ENCODE measurements at regions not wholly inside any gene's neighbourhood (a gene's known extent, or its start where the extent isn't known, plus 50 kb on each side); places are given as distances from the start of the nearest gene placed in this dataset.

DNA sequence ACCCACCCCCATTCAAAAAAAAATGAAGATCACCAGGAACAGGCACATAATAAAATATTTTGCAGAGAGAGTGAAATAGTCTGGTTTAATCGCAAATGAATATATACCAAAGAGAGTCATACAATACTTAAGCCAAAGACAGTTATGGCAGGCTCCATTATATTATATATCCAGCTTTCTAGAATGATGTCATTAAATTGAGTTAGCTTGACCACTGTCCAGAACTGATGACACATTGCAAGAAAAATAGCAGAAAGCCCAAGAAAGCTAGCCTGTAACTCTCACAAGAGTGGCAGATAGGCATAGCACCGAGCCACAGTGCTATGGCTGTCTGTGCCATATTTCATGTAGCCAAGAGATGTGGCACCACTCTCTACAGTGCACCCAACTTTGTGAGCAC lies 231.9 kb upstream of the SEMA6D start:
- Histone ChIP-seq H4K20me1 (ENCODE audit: control insufficient read depth, insufficient read depth) (no peaks in the 10 kb centered on the region), H3K27me3 (replicated peaks in 1 of 2; ENCODE audit: control insufficient read depth in 2 of 2, insufficient read depth in 2 of 2, low read length in 1 of 2) (no peaks in the 10 kb centered on the region), H3K36me3 (ENCODE audit: control insufficient read depth in 2 of 2, insufficient read depth in 2 of 2, low read length in 1 of 2) (no peaks in the 10 kb centered on the region), H3K9me3 (replicated peaks; ENCODE audit: control insufficient read depth, insufficient read depth, low read length) (no peaks in the 10 kb centered on the region; the same call in 2 of the 3 replicates), H3K79me2 (ENCODE audit: control insufficient read depth, insufficient read depth, low read length) (no peaks in the 10 kb centered on the region), H3K27ac (ENCODE audit: control insufficient read depth, insufficient read depth) (no peak overlapping the region), H3K4me3 (no peak overlapping the region), H3K4me2 (ENCODE audit: control insufficient read depth, insufficient read depth) (no peak overlapping the region), H3K9ac (ENCODE audit: control insufficient read depth, insufficient read depth, low read length) (no peak overlapping the region), H2AFZ (ENCODE audit: control insufficient read depth, low read depth, low read length) (no peak overlapping the region), H3K4me1 (ENCODE audit: control insufficient read depth, insufficient read depth, low read length) (no peaks in the 10 kb centered on the region)
- POLR2A ChIA-PET: no interaction called here
- in situ Hi-C loops (cut with MboI): loop anchor here (25.0 kb wide), 1 partner anchor 777 kb away; no protein-coding TSS in a partner anchor
- SMC1A ChIA-PET (ENCODE audit: uncharacterized antibody, unreplicated experiment): no interaction called here
- WGBS (ENCODE audit: insufficient coverage, insufficient replicate concordance, low lambda C conversion rate, missing lambda C conversion rate): 26% methylated on average over 2 of the region's 2 CpGs
- CTCF ChIA-PET: no interaction called here
- no TSS peak for BruUV-seq (replicated peaks)
- TF ChIP-seq KLF5 (IDR thresholded peaks at IDR 0.05; ENCODE audit: partially characterized antibody) (no peak), KAT2A (conservative IDR thresholded peaks at IDR 0.05; ENCODE audit: control insufficient read depth, low read depth, low read length) (no peak), BACH1 (IDR thresholded peaks at IDR 0.05; ENCODE audit: borderline replicate concordance) (no peak), CREB1 (IDR thresholded peaks at IDR 0.05; ENCODE audit: low read depth) (no peak), RUNX3 (IDR thresholded peaks at IDR 0.05; ENCODE audit: low read length) (no peak), RAD51 (IDR thresholded peaks at IDR 0.05) (no peak), EGR1 (IDR thresholded peaks at IDR 0.05; ENCODE audit: borderline replicate concordance in 1 of 2, low read depth in 2 of 2, low read length in 2 of 2) (no peak), DPF2 (IDR thresholded peaks at IDR 0.05) (no peak), SMARCA5 (IDR thresholded peaks at IDR 0.05) (no peak), NFXL1 (IDR thresholded peaks at IDR 0.05; ENCODE audit: borderline replicate concordance) (no peak), IRF4 (IDR thresholded peaks at IDR 0.05; ENCODE audit: low read depth, low read length) (no peak), ETV6 (conservative IDR thresholded peaks at IDR 0.05 in 1 of 2, IDR thresholded peaks at IDR 0.05 in 1 of 2; ENCODE audit: borderline replicate concordance in 1 of 2, low read depth in 1 of 2) (no peak), NRF1 (conservative IDR thresholded peaks at IDR 0.05; ENCODE audit: low read depth, low read length) (no peak), TBL1XR1 (IDR thresholded peaks at IDR 0.05; ENCODE audit: low read depth, low read length) (no peak), SIX5 (IDR thresholded peaks at IDR 0.05; ENCODE audit: low read depth, low read length, severe bottlenecking) (no peak), NR2C2 (IDR thresholded peaks at IDR 0.05; ENCODE audit: borderline replicate concordance, control insufficient read depth, insufficient read length, low read depth) (no peak), NFYA (IDR thresholded peaks at IDR 0.05; ENCODE audit: borderline replicate concordance, low read depth, low read length) (no peak)
- TF ChIP-seq, protein P1, sequence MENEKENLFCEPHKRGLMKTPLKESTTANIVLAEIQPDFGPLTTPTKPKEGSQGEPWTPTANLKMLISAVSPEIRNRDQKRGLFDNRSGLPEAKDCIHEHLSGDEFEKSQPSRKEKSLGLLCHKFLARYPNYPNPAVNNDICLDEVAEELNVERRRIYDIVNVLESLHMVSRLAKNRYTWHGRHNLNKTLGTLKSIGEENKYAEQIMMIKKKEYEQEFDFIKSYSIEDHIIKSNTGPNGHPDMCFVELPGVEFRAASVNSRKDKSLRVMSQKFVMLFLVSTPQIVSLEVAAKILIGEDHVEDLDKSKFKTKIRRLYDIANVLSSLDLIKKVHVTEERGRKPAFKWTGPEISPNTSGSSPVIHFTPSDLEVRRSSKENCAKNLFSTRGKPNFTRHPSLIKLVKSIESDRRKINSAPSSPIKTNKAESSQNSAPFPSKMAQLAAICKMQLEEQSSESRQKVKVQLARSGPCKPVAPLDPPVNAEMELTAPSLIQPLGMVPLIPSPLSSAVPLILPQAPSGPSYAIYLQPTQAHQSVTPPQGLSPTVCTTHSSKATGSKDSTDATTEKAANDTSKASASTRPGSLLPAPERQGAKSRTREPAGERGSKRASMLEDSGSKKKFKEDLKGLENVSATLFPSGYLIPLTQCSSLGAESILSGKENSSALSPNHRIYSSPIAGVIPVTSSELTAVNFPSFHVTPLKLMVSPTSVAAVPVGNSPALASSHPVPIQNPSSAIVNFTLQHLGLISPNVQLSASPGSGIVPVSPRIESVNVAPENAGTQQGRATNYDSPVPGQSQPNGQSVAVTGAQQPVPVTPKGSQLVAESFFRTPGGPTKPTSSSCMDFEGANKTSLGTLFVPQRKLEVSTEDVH (IDR thresholded peaks at IDR 0.05; ENCODE audit: low read depth, partially characterized antibody): no peak
- TF ChIP-seq, protein P2, sequence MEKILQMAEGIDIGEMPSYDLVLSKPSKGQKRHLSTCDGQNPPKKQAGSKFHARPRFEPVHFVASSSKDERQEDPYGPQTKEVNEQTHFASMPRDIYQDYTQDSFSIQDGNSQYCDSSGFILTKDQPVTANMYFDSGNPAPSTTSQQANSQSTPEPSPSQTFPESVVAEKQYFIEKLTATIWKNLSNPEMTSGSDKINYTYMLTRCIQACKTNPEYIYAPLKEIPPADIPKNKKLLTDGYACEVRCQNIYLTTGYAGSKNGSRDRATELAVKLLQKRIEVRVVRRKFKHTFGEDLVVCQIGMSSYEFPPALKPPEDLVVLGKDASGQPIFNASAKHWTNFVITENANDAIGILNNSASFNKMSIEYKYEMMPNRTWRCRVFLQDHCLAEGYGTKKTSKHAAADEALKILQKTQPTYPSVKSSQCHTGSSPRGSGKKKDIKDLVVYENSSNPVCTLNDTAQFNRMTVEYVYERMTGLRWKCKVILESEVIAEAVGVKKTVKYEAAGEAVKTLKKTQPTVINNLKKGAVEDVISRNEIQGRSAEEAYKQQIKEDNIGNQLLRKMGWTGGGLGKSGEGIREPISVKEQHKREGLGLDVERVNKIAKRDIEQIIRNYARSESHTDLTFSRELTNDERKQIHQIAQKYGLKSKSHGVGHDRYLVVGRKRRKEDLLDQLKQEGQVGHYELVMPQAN (conservative IDR thresholded peaks at IDR 0.05): no peak
- FAIRE-seq (no peak), DNase-seq (ENCODE audit: low read depth, low spot score) (no peak), ATAC-seq (no peak)
- RAD21 ChIA-PET (ENCODE audit: unreplicated experiment): no interaction called here
- intact Hi-C loops (cut with micrococcal nuclease; ENCODE audit: unreplicated experiment): no loop called here

Data from GM12878 (cell line).